Nephron progenitor cell (in vitro differentiated cells): ENCODE measurements at regions not wholly inside any gene's neighbourhood (a gene's known extent, or its start where the extent isn't known, plus 50 kb on each side); places are given as distances from the start of the nearest gene placed in this dataset.

ENCODE experiments used
- DNase-seq: peaks from one replicate; pipeline ENCODE4 v3.0.0; 2021
- H3K27ac Mint-ChIP-seq: 2 replicates; pipeline ENCODE4 v1.8.0; 2021; ENCODE audit warnings: mild to moderate bottlenecking, moderate library complexity, mixed read lengths
- H3K27me3 Mint-ChIP-seq: 2 replicates; pipeline ENCODE4 v1.8.0; 2021; ENCODE audit warnings: mild to moderate bottlenecking, low read depth, mixed read lengths; ENCODE audit not compliant: poor library complexity
- H3K36me3 Mint-ChIP-seq: 2 replicates; pipeline ENCODE4 v1.8.0; 2021; ENCODE audit warnings: low read depth, mixed read lengths
- H3K4me1 Mint-ChIP-seq: 2 replicates; pipeline ENCODE4 v1.8.0; 2021; ENCODE audit warnings: mixed read lengths
- H3K4me3 Mint-ChIP-seq: 2 replicates; pipeline ENCODE4 v1.8.0; 2021; ENCODE audit warnings: mild to moderate bottlenecking, moderate library complexity, mixed read lengths
- H3K9me3 Mint-ChIP-seq: 2 replicates; pipeline ENCODE4 v1.8.0; 2021; ENCODE audit warnings: mild to moderate bottlenecking, moderate library complexity, mixed read lengths
- TF ChIP-seq, protein P1 (sequence below): fragments of 200-600 bp; sonication (generic); IDR thresholded peaks from 2 replicates; pipeline ENCODE4 v1.5.0; 2021; ENCODE audit warnings: antibody characterized with exemption

DNA sequence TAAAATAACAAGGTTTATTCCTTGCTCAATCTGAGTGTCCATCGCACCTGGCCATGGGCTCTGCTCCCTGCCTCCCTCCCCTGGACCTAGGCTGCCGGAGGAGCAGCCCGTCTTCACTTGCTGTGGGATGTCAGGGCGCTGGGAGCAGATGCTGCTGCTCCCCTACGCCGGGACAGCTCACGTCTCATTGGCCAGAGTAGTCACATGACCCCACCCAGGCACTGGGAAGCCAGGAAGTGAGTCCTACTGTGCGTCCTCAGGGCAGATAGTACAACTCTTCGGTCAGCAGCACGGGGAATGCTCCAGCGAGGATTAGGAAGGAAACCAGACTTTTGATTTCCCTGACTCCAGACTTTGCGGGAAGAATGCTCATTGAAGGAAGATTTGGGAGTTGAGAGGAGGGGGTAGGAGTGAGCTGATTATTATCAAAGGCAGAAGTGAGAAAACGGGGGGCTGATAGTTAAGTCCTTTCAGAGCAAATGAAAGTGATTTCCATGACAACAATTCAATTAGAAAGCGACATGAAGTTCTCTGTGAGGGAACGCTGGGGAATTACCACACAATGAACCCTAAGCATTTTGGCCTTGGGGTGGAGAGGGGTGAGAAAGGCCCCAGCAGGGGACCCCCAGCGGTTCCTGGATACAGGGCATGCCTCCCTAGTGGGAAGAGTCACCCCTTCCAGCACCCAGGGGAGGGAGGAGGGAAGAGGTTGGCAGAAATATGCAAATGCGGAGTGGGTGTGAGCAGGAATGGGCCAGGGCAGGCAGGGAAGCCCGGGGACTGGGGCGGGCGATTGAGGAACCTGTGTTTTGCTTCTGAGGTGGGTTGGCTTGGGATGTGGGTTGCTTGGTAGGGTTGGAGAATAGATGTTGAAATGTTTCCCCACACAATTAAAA is 215.5 kb downstream of the AACS start:
- peak overlapping the region; percentile 11 for H3K4me3 Mint-ChIP-seq
- H3K36me3 Mint-ChIP-seq: no peaks in the 10 kb centered on the region
- no peak overlapping the region for H3K27ac Mint-ChIP-seq
- peaks cover 14% of the 10 kb centered on the region for H3K27me3 Mint-ChIP-seq
- H3K9me3 Mint-ChIP-seq: no peaks in the 10 kb centered on the region
- H3K4me1 Mint-ChIP-seq: no peaks in the 10 kb centered on the region
- DNase-seq: no peak
- TF ChIP-seq, protein P1, sequence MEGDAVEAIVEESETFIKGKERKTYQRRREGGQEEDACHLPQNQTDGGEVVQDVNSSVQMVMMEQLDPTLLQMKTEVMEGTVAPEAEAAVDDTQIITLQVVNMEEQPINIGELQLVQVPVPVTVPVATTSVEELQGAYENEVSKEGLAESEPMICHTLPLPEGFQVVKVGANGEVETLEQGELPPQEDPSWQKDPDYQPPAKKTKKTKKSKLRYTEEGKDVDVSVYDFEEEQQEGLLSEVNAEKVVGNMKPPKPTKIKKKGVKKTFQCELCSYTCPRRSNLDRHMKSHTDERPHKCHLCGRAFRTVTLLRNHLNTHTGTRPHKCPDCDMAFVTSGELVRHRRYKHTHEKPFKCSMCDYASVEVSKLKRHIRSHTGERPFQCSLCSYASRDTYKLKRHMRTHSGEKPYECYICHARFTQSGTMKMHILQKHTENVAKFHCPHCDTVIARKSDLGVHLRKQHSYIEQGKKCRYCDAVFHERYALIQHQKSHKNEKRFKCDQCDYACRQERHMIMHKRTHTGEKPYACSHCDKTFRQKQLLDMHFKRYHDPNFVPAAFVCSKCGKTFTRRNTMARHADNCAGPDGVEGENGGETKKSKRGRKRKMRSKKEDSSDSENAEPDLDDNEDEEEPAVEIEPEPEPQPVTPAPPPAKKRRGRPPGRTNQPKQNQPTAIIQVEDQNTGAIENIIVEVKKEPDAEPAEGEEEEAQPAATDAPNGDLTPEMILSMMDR: no peak

DNA sequence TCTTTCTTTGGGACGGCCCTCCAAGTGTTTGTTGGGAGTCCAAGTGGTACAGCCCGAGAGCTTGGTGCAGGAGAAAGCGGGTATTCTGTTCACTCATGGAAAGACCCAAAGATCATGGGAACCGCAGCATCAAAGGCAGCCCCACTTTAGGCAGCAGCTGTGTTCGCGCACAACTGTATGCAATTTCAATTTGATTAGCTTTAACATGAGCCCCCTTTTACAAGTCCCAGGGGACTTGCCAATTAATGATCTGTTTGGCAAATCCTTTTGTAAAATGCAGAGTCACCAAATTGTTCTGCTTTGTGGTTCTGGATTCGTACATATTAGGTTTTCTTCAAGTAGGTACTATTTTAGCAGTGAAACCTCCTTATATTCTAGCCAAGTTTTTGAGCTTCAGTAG is 217.7 kb downstream of the AACS start:
- TF ChIP-seq, protein P1: no peak
- no peaks in the 10 kb centered on the region for H3K9me3 Mint-ChIP-seq
- no peak for DNase-seq
- H3K36me3 Mint-ChIP-seq: no peaks in the 10 kb centered on the region
- H3K27ac Mint-ChIP-seq: no peak overlapping the region
- peaks cover 20% of the 10 kb centered on the region for H3K27me3 Mint-ChIP-seq
- no peak overlapping the region for H3K4me3 Mint-ChIP-seq
- H3K4me1 Mint-ChIP-seq: no peaks in the 10 kb centered on the region

DNA sequence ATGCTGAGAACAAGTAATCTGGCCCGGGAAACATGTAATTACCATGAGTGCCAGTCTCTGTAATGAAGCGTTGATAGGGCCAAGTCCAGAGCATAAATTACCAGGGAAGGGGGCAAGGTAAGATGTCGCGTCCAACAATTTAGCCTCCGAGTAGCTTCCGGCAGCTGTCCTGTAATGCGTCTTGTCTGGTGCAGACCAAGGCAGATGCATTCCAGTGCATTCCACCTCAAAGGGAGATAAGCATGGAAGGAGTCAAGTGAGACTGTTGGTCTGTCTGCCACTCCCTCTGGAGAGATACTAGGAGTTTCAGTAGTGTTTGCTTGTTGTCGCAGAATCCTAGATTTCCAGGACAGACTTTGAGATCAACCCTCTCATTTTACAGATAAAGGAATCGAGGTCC is 218.3 kb downstream of the AACS start:
- Mint-ChIP-seq H3K4me1 (no peaks in the 10 kb centered on the region), H3K36me3 (no peaks in the 10 kb centered on the region), H3K4me3 (no peak overlapping the region), H3K27me3 (peaks cover 21% of the 10 kb centered on the region), H3K27ac (no peak overlapping the region), H3K9me3 (no peaks in the 10 kb centered on the region)
- no peak for DNase-seq
- TF ChIP-seq, protein P1: no peak

- no peak for DNase-seq
- Mint-ChIP-seq H3K9me3 (no peaks in the 10 kb centered on the region), H3K36me3 (no peaks in the 10 kb centered on the region), H3K4me1 (no peaks in the 10 kb centered on the region), H3K27ac (no peak overlapping the region), H3K27me3 (peaks cover 21% of the 10 kb centered on the region), H3K4me3 (no peak overlapping the region)
- TF ChIP-seq, protein P1: no peak
Observed at GRCh38 chr12:125284087-125284486, 218.9 kb downstream of the AACS start.

GRCh38 chr12:125284945-125285685 is 219.9 kb downstream of the AACS start:
- H3K36me3 Mint-ChIP-seq: no peaks in the 10 kb centered on the region
- TF ChIP-seq, protein P1: no peak
- H3K27me3 Mint-ChIP-seq: peaks cover 18% of the 10 kb centered on the region
- no peaks in the 10 kb centered on the region for H3K4me1 Mint-ChIP-seq
- H3K9me3 Mint-ChIP-seq: no peaks in the 10 kb centered on the region
- no peak for DNase-seq
- no peak overlapping the region for H3K27ac Mint-ChIP-seq
- H3K4me3 Mint-ChIP-seq: no peak overlapping the region
